Astrocyte of the spinal cord (primary cell): ENCODE measurements at regions not wholly inside any gene's neighbourhood (a gene's known extent, or its start where the extent isn't known, plus 50 kb on each side); places are given as distances from the start of the nearest gene placed in this dataset.

ENCODE experiments used
- DNase-seq: peaks from one replicate; pipeline ENCODE4 v3.0.0; 2011; ENCODE audit warnings: low read depth, low spot score
- H3K4me3 ChIP-seq: 2 replicates; pipeline ENCODE4 v1.5.1; 2011; ENCODE audit warnings: low read depth, mild to moderate bottlenecking, low read length, moderate library complexity
- in situ Hi-C: cut with HindIII; loops from 2 replicates; pipeline ENCODE4 v1.10.0; 2017; ENCODE audit warnings: low sequenced_read_pairs
- TF ChIP-seq, protein P1 (sequence below): IDR thresholded peaks from 2 replicates; pipeline ENCODE4 v1.5.1; 2012; ENCODE audit warnings: low read depth, mild to moderate bottlenecking, low read length, inconsistent platforms

DNA sequence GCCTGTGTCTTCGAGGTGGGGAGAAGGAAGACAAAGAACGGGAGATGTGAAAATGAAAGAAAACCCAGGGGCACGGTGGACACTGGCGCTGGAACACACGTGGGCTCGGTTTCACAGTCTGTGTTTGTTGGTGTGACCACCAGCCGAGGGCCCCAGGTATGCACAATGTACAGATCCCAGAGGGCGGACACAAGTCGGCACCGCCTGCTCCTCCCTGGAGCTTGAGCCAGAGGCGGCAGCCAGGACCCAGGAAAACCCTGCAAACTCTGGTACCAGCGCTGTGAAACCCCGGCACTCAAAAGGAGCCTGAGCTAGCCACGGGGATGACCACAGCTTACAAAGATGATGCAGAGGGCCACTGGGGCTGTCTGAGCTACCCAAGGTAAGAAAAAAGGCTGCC is 105.0 kb downstream of the SHANK2 start:
- TF ChIP-seq, protein P1, sequence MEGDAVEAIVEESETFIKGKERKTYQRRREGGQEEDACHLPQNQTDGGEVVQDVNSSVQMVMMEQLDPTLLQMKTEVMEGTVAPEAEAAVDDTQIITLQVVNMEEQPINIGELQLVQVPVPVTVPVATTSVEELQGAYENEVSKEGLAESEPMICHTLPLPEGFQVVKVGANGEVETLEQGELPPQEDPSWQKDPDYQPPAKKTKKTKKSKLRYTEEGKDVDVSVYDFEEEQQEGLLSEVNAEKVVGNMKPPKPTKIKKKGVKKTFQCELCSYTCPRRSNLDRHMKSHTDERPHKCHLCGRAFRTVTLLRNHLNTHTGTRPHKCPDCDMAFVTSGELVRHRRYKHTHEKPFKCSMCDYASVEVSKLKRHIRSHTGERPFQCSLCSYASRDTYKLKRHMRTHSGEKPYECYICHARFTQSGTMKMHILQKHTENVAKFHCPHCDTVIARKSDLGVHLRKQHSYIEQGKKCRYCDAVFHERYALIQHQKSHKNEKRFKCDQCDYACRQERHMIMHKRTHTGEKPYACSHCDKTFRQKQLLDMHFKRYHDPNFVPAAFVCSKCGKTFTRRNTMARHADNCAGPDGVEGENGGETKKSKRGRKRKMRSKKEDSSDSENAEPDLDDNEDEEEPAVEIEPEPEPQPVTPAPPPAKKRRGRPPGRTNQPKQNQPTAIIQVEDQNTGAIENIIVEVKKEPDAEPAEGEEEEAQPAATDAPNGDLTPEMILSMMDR, result no peak
- DNase-seq, result no peak
- in situ Hi-C loops, result no loop called here
- no peak overlapping the region for H3K4me3 ChIP-seq

DNA sequence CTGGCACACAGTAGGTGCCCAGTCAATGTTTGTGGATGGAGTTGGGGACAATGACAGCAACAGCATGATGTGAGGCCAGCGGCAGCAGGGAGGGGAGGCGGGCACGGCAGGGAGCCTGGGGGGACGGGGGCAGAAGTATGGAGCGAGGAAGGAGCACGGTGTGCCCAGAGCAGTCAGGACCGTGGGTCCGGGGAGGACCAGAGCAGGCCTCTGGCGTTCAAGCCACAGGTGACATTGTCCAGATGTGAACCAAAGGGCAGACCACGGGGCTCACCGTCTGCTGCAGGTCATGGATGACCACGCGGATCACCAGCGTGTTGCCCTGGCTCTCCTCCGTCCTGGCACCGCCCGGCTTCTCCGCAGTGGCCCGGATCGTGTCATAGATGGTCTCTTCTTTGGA is 105.5 kb downstream of the SHANK2 start:
- in situ Hi-C loops, result no loop called here
- TF ChIP-seq, protein P1, result no peak
- no peak for DNase-seq
- no peak overlapping the region for H3K4me3 ChIP-seq

DNA sequence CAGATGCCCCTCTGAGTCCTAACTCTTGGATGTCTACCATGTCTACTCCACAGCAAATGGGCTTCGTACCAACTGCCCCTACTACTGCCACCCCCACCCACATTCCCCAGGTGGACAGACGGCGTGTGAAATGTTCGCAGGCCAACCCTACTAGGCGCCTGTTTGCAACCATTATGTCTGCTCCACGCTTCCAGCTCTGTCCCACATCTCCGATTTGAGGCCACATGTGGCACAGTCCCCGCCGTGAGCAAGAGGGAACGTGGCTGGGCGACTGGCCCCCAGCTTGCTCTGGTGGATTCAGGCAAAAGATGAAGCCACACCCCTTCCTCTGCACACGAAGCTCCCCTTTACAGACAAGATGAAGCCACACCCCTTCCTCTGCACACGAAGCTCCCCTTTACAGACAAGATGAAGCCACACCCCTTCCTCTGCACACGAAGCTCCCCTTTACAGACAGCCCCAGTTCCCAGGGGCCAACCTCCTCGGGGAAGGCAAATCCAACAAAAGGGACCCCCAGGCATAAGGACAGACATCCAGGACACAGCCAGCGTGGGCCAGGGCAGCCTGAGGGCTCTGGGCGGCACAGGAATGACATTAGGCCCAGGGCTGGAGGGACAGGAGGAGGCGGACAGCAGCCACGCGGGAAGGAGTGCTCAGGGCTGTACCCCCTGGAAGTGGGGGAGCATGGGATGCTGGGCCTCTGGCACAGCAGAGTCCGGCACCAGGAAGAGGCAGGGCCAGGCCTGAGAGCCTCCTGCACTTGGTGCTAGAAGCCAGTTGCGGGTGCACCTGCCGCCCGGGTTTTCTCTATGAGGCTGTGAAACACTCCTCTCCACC is 106.2 kb downstream of the SHANK2 start:
- no peak overlapping the region for H3K4me3 ChIP-seq
- no peak for DNase-seq
- TF ChIP-seq, protein P1, result no peak
- in situ Hi-C loops, result no loop called here

DNA sequence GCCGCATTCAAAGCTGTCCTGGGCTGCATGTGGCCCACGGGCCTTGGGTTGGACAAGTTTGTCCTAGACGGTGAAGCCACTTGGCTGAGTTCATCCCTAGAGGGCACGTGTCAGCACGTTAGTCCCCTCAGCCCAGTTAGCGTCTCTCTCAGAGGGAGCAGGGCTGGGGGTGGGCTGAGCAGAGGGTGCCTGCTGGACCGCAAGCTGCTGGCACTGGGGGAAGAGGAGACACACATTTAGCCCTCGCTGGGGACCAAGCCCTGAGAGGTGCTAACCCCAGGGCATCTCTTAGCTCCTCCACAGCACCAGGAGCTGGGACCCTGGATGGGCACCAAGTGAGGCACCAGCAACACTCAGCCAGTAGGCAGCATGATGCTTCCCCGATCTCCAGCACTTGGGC is 107.0 kb downstream of the SHANK2 start:
- no peak for DNase-seq
- in situ Hi-C loops, result no loop called here
- TF ChIP-seq, protein P1, result no peak
- no peak overlapping the region for H3K4me3 ChIP-seq

DNA sequence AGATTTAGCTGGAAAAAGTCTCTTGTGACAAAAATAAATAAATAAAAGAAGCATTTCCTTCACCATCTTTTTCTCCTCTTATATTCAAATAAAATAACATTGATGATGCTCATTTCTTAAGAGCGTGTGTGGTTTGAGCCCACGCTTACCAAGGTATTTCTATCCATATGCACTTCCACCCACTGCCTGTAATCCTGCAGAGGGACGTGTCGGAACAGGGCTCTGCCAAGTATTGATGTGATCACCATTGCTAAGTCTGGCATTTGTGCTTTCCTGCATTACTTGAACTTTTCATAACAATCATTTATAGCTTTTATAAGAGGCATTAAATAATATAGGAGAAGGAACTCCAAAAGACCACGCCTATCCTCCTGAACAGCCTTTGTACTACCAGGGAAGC is 107.6 kb downstream of the SHANK2 start:
- DNase-seq, result no peak
- H3K4me3 ChIP-seq, result no peak overlapping the region
- in situ Hi-C loops, result no loop called here
- TF ChIP-seq, protein P1, result no peak

DNA sequence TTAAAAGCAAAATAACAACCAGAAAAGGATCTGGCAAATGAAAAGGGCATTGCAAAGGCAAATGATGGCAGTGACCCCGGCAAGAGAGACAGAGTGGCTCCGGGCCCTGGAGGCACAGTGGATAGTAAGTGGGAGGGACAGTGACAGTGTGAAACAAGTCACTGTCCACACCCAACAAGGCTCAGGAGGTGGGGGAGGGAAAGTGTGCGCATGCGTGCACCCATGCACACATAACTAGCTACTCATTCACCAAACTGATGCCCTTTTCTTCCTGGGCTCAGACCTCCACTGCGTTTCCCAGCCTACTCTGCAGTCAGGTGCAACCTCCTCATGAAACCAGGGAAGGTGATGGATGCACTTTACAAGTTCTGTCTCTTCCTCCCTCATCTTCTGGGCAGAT is 108.4 kb downstream of the SHANK2 start:
- H3K4me3 ChIP-seq, result no peak overlapping the region
- TF ChIP-seq, protein P1, result no peak
- no peak for DNase-seq
- in situ Hi-C loops, result no loop called here
